HCEC 1CT (cell line): ENCODE measurements at regions not wholly inside any gene's neighbourhood (a gene's known extent, or its start where the extent isn't known, plus 50 kb on each side); places are given as distances from the start of the nearest gene placed in this dataset.

ENCODE experiments used
- DNase-seq: peaks from one replicate; pipeline ENCODE4 v3.0.0-alpha.2; 2017

- no peak for DNase-seq
Measured at GRCh38 chr4:171759274-171759673, 53.9 kb upstream of the GALNTL6 start.

GRCh38 chr4:171751538-171751937 lies 61.7 kb upstream of the GALNTL6 start:
- DNase-seq: no peak

- no peak for DNase-seq
Measured at GRCh38 chr4:171746418-171746817, 66.8 kb upstream of the GALNTL6 start.

GRCh38 chr4:171742436-171742835 lies 70.8 kb upstream of the GALNTL6 start:
- no peak for DNase-seq

GRCh38 chr4:171727185-171727584 lies 86.0 kb upstream of the GALNTL6 start:
- no peak for DNase-seq

GRCh38 chr4:171721937-171722336 lies 91.3 kb upstream of the GALNTL6 start:
- no peak for DNase-seq

GRCh38 chr4:171719691-171720090 lies 93.5 kb upstream of the GALNTL6 start:
- no peak for DNase-seq

GRCh38 chr4:171718665-171719064 lies 94.5 kb upstream of the GALNTL6 start:
- no peak for DNase-seq

GRCh38 chr4:171718069-171718468 lies 95.1 kb upstream of the GALNTL6 start:
- DNase-seq: no peak

GRCh38 chr4:171717231-171717741 lies 95.9 kb upstream of the GALNTL6 start:
- no peak for DNase-seq

GRCh38 chr4:171715973-171716372 lies 97.2 kb upstream of the GALNTL6 start:
- no peak for DNase-seq

GRCh38 chr4:171714791-171715454 lies 98.3 kb upstream of the GALNTL6 start:
- DNase-seq: no peak

- no peak for DNase-seq
Measured at GRCh38 chr4:171710743-171711142, 102.5 kb upstream of the GALNTL6 start.

- no peak for DNase-seq
Measured at GRCh38 chr4:171676555-171677215, 136.5 kb upstream of the GALNTL6 start.

- DNase-seq: no peak
Measured at GRCh38 chr4:171674781-171675180, 138.4 kb upstream of the GALNTL6 start.

GRCh38 chr4:171668403-171668802 lies 144.8 kb upstream of the GALNTL6 start:
- no peak for DNase-seq

- DNase-seq: no peak
Measured at GRCh38 chr4:171667906-171668305, 145.3 kb upstream of the GALNTL6 start.

- no peak for DNase-seq
Measured at GRCh38 chr4:171651071-171651470, 162.1 kb upstream of the GALNTL6 start.

GRCh38 chr4:171650543-171650942 lies 162.7 kb upstream of the GALNTL6 start:
- no peak for DNase-seq

- DNase-seq: no peak
Measured at GRCh38 chr4:171648926-171649325, 164.3 kb upstream of the GALNTL6 start.

- no peak for DNase-seq
Measured at GRCh38 chr4:171646984-171647383, 166.2 kb upstream of the GALNTL6 start.

GRCh38 chr4:171644430-171645057 lies 168.7 kb upstream of the GALNTL6 start:
- DNase-seq: no peak

- DNase-seq: no peak
Measured at GRCh38 chr4:171639540-171639939, 173.7 kb upstream of the GALNTL6 start.

GRCh38 chr4:171636606-171637005 lies 176.6 kb upstream of the GALNTL6 start:
- no peak for DNase-seq
